Ureter (tissue), 1 donor: ENCODE measurements at regions not wholly inside any gene's neighbourhood (a gene's known extent, or its start where the extent isn't known, plus 50 kb on each side); places are given as distances from the start of the nearest gene placed in this dataset.

Source experiments
- DNase-seq: peaks from one replicate; pipeline ENCODE4 v3.0.0-alpha.2; 2020; ENCODE audit warnings: low spot score
- donor health status: DM: yes; HTN: yes; CAD: no.

DNA sequence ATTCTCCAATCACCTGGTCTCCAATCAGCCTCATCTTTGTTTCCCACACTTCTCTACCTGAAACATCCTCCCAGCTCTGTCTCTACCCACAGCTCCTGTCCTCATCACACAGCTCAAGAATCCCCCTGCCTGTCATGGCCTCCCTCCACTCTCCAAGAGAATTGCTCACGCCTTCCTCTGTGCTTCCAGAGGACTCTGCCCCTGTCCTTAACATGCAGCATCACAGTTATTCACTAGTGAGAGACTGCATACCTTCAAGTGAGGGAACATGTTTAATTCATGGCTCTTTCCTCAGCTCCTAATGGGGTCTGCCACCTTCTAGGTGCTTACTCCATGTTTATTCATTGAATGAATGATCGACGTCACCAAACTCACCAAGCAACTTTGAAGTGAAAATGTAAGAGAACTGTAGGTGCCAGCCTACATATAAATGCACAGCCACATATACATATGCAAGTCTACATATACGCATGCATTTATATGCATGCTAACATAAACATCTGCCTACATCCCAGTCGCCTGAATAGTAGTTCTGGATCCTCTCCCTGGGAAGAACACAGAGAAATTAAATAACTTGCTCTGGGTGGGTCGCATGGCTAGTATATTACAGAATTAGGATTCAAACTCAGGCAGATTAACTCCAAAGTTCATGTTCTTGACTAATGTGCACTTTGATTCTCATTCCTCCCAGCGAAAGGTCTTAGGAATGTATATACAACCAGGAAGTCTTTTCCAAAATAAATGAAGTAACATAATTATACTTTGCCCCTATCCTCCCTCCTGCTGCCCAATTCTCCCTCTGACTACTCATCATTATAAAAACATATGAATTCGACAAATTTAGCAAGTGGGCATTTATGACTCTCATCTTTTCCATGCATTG lies 295.6 kb downstream of the MAFB start:
- DNase-seq: no peak

GRCh38 chr20:40390654-40391053 lies 298.4 kb downstream of the MAFB start:
- no peak for DNase-seq

DNA sequence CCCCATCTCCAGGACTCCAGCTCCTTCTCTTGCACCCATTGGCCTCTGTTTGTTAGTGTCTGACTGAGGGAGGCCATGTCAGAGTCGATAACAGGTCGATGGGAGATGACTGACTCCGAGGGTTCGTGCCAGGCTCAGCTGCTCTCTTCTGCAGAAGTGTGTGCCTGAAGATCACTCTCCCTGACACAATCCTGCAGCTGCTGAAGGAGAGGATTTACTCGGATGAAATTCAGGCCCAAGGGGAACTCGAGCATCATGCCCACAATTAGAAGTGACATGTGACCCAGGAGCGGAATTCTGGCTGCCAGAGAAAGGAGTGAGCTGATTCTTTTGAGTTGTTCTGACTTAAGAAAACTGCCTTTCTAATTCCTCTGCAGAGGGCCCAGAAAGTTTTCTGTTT lies 318.2 kb downstream of the MAFB start:
- DNase-seq: no peak

DNA sequence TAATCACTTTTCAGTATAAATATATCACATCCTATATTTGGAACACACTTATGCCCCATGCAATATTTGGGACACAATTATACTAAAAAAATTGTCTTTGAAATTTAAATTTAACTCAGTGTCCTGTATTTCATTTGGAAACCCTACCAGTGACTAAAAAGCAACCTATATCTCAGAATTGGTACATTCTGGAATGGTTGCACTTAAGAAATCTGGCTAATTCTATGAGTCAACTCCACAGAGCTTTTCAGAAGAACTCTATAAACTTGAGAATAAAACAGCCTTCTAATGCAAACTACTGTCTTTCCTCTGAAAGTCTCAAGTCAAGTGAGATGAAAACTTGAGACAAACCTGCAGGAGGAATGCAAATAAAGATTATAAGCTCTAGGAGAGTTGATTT lies 320.2 kb downstream of the MAFB start:
- DNase-seq: no peak

DNA sequence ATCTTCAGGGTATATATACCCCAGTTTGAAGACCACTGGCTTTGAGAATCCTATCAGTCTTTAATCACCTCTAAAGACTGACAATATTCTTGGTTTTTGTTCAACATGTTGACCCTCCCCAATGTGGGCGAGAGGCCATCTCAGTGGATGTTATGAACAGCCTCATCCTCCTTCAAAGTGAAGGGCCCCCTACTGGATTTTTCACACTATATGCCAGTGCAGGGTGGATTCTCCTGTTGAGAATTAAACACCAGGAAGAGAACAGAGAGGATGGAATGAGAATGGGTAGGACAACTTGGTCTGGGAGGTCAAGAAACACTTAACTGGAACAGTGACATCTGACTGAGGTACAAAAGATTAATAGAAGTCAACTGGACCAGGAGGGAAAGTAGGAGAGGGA lies 327.1 kb downstream of the MAFB start:
- no peak for DNase-seq

DNA sequence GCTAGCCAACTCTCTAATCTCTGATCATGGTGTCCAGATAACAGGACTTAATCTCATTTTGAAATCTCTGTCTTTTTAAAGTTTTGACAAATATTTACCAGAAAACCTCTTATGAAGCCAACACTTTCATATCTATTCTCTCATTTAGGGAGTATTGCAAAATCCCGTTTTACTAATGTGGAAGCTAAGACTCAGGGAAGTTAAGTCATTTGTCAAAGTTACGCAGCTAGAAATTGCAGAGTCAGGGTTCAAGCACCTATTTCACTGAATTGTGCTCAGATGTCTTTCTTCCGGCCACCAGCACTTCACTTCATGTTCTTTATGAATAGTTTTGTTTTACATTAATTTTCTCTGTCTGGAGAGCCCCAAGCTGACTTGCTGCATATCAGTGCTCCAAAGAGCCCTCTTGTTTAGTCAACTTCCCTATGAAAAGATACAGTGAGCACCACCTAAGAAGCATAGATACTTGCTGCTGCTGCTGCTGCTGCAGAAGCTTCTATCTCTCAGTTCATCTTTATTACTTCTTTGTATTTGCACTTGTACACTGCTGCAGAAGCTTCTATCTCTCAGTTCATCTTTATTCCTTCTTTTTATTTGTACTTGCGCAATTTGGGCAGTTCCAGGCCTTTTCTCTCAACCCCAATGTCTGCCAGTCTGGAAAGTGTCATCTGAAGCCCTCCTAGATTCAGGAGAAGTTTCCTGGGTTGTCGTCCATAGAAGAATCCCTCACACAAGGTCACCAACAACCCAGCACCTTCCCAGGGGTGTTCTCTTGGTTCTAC lies 329.7 kb downstream of the MAFB start:
- no peak for DNase-seq

- DNase-seq: no peak
Measured at GRCh38 chr20:40354880-40355279, 334.2 kb downstream of the MAFB start.

GRCh38 chr20:40343390-40343789 lies 345.6 kb downstream of the MAFB start:
- DNase-seq: no peak

DNA sequence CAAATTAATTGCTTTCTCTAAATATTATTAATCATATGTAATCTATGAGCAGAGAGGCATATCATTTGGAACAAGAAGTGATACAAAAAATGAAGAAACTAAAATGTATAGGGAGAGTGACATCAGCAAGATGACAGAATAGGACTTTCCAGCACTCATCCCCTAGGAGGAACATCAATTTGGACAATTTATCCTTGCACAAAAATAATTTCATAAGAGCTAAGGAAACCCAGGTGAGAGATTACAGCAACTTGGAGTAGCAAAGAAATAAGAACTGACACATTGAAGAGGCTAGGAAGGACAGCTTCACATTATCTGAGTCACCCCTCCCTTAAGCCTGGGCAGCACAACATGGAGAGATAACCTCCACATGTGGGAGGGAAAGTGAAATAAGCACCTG lies 347.5 kb downstream of the MAFB start:
- no peak for DNase-seq

- DNase-seq: no peak
Measured at GRCh38 chr20:40339661-40340449, 349.2 kb downstream of the MAFB start.

GRCh38 chr20:40336533-40336932 lies 352.5 kb downstream of the MAFB start:
- no peak for DNase-seq

DNA sequence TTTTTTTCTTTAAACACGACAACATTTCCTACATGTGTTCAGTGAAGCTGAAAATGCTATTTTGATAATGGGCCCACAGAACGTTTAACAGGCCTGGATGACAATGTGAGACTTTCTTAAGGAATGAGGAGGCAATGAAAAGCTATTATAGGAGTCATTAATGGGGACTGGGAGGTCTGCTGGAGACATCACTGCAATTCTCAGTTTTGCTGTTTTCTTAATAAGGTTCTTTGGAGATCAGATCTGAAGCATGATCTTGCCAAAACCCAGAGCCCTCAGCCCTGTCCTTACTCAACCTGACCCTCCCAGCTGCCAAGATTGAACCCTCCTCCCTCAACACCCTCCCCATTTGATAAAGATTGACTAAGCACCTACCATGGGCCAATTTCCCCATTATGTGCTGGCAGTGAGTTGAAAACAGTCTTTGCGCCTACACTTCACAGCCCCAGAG lies 353.1 kb downstream of the MAFB start:
- DNase-seq: no peak

GRCh38 chr20:40335437-40335836 lies 353.6 kb downstream of the MAFB start:
- no peak for DNase-seq

- no peak for DNase-seq
Measured at GRCh38 chr20:40333591-40333990, 355.4 kb downstream of the MAFB start.

DNA sequence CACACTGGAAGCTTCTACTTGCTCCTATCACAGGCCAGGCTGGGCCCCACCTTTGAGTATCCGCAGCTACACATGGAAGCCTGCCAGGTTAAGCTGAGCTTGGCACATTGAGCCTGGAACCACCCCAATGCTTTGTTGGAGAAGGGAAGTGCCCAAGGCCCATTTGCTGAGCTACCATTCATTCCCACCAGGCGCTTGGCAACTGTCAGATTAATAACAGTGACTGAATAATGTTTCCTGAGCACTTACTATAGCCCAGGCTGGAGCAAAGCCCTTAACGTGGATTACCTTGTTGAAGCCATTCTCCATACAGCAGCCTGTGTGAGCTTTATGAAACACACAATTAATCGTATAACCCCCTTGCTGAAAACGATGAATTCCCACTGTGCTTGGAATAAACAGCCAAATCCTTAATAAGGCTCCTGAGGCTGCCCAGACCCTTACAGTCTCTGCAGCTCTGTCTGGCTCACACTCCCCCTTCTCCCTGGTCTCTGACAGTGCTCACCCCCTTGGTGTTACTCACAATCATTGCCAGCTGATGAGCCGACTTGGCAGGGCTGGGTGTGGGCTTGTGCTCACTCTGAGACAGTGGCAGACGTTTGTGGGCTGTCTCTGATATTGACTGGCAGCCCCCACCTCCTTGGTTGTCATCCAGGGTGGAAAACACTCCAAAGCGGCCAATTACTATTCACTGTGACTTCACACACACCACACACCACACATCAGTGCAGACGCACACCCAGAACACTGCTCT lies 357.1 kb downstream of the MAFB start:
- DNase-seq: no peak

- no peak for DNase-seq
Measured at GRCh38 chr20:40331249-40331648, 357.8 kb downstream of the MAFB start.

GRCh38 chr20:40329321-40329720 lies 359.7 kb downstream of the MAFB start:
- DNase-seq: no peak

- DNase-seq: no peak
Measured at GRCh38 chr20:40326784-40327183, 362.3 kb downstream of the MAFB start.

- DNase-seq: no peak
Measured at GRCh38 chr20:40325006-40325568, 363.9 kb downstream of the MAFB start.

- DNase-seq: no peak
Measured at GRCh38 chr20:40323361-40323794, 365.7 kb downstream of the MAFB start.

- DNase-seq: no peak
Measured at GRCh38 chr20:40322941-40323340, 366.1 kb downstream of the MAFB start.
